HCT116 (cell line): ENCODE measurements at regions not wholly inside any gene's neighbourhood (a gene's known extent, or its start where the extent isn't known, plus 50 kb on each side); places are given as distances from the start of the nearest gene placed in this dataset.

ENCODE experiments used
- ATAC-seq: fragments of 200-7000 bp; cut with Tn5 transposase; 2 replicates; pipeline ENCODE4 v1.9.1; 2020; ENCODE audit warnings: mild to moderate bottlenecking, moderate library complexity
- BruUV-seq: library from RNA; stranded (reverse); fragments of 400-500 nt; replicated peaks from 2 replicates; lab custom pipeline; 2021; lab: Mats Ljungman, UMichigan
- CTCF ChIA-PET: fragments of 300-600 bp; sonication (Branson Sonifier 250); formaldehyde crosslinking; loops from one replicate; lab custom pipeline; 2021; ENCODE audit warnings: antibody characterized with exemption; lab: Charles Lee
- POLR2A ChIA-PET: fragments of 300-600, 350-600 bp; sonication (Branson Sonifier 250); formaldehyde crosslinking; loops from one replicate; lab custom pipeline; 2021; ENCODE audit warnings: antibody characterized with exemption; lab: Charles Lee
- RAD21 ChIA-PET, 2 experiments: fragments of 300-600 bp; sonication (Branson Sonifier 250); formaldehyde crosslinking; loops; one replicate each; lab custom pipeline; 2023; ENCODE audit warnings: low total read pairs in 2 of 2; ENCODE audit not compliant: uncharacterized antibody in 2 of 2, unreplicated experiment in 2 of 2, low non-redundant PET in 1 of 2; lab: Charles Lee
- DNase-seq: peaks from one replicate; pipeline ENCODE4 v3.0.0-alpha.2; 2010; ENCODE audit warnings: low read depth, low spot score
- H2AFZ ChIP-seq: fragments of 200-600 bp; shearing (Covaris generic), sonication (generic); 2 replicates; pipeline ENCODE4 v1.6.1; 2017; ENCODE audit warnings: low read depth, mixed run types, mixed read lengths, antibody characterized with exemption, low read length; ENCODE audit not compliant: poor library complexity, severe bottlenecking
- H3K27ac ChIP-seq: 2 replicates; pipeline ENCODE4 v1.5.1; 2012; ENCODE audit warnings: low read depth, low read length
- H3K27me3 ChIP-seq: fragments of 200-600 bp; sonication (generic); 2 replicates; pipeline ENCODE4 v1.6.1; 2016; ENCODE audit warnings: mixed run types, low read length, mixed read lengths; ENCODE audit not compliant: insufficient read depth
- H3K36me3 ChIP-seq, 2 experiments: fragments of 200-500 bp in 1 of 2; fragments of 200-600 bp in 1 of 2; sonication (Bioruptor generic) in 1 of 2; sonication (generic) in 1 of 2; 2 replicates each; pipeline versions ENCODE4 v1.5.1 to v1.6.1; 2014 to 2016; ENCODE audit warnings: low read length in 2 of 2, inconsistent platforms in 1 of 2, mixed read lengths in 1 of 2, mixed run types in 1 of 2; ENCODE audit not compliant: insufficient read depth in 2 of 2, control insufficient read depth in 1 of 2
- H3K4me1 ChIP-seq, 2 experiments: fragments of 200-600 bp in 1 of 2; sonication (generic) in 1 of 2; 2 replicates each; pipeline versions ENCODE4 v1.5.1 to v1.6.1; 2012 to 2017; ENCODE audit warnings: low read length in 2 of 2, inconsistent platforms in 1 of 2, mild to moderate bottlenecking in 1 of 2, mixed read lengths in 1 of 2, mixed run types in 1 of 2, moderate library complexity in 1 of 2; ENCODE audit not compliant: insufficient read depth in 2 of 2, control insufficient read depth in 1 of 2
- H3K4me2 ChIP-seq: fragments of 200-600 bp; sonication (generic); 2 replicates; pipeline ENCODE4 v1.6.1; 2017; ENCODE audit warnings: mixed run types, low read length, mixed read lengths
- H3K4me3 ChIP-seq, 2 experiments: fragments of 200-600 bp in 1 of 2; sonication (generic) in 1 of 2; replicated peaks in 1 of 2; 2 replicates each; pipeline ENCODE4 v1.5.1; 2011 to 2016; ENCODE audit warnings: low read length in 2 of 2, control low read depth in 1 of 2, low read depth in 1 of 2, mild to moderate bottlenecking in 1 of 2, mixed read lengths in 1 of 2, mixed run types in 1 of 2
- H3K79me2 ChIP-seq: fragments of 200-600 bp; sonication (generic); 2 replicates; pipeline ENCODE4 v1.6.1; 2017; ENCODE audit warnings: mild to moderate bottlenecking, mixed run types, low read length, moderate library complexity, mixed read lengths; ENCODE audit not compliant: insufficient read depth
- H3K9ac ChIP-seq: fragments of 200-600 bp; sonication (generic); 2 replicates; pipeline ENCODE4 v1.6.1; 2016; ENCODE audit warnings: low read length, mixed read lengths
- H3K9me2 ChIP-seq: fragments of 200-600 bp; sonication (generic), shearing (Covaris generic); 2 replicates; pipeline ENCODE4 v1.6.1; 2017; ENCODE audit warnings: mixed run types, mild to moderate bottlenecking, moderate library complexity; ENCODE audit not compliant: insufficient read depth
- H3K9me3 ChIP-seq, 2 experiments: fragments of 200-500 bp in 1 of 2; fragments of 200-600 bp in 1 of 2; sonication (Bioruptor generic) in 1 of 2; sonication (generic) in 1 of 2; 2 replicates each; pipeline ENCODE4 v1.6.1; 2014 to 2017; ENCODE audit warnings: low read length in 2 of 2, mixed read lengths in 2 of 2, inconsistent platforms in 1 of 2, low read depth in 1 of 2, mild to moderate bottlenecking in 1 of 2, mixed run types in 1 of 2, moderate library complexity in 1 of 2; ENCODE audit not compliant: control insufficient read depth in 1 of 2, insufficient read depth in 1 of 2
- H4K20me1 ChIP-seq: fragments of 200-600 bp; sonication (generic), shearing (Covaris generic); 2 replicates; pipeline ENCODE4 v1.6.1; 2017; ENCODE audit warnings: mixed run types, mild to moderate bottlenecking, moderate library complexity; ENCODE audit not compliant: insufficient read depth
- ELF1 ChIP-seq: IDR thresholded peaks from 2 replicates; pipeline ENCODE4 v1.6.1; 2012; ENCODE audit warnings: low read depth, borderline replicate concordance
- EZH2 ChIP-seq: fragments of 200-600 bp; sonication (generic); IDR thresholded peaks from 2 replicates; pipeline ENCODE4 v1.6.1; 2017; ENCODE audit warnings: antibody characterized with exemption, mixed run types
- EZH2phosphoT487 ChIP-seq: fragments of 200-600 bp; IDR thresholded peaks from 2 replicates; pipeline ENCODE4 v1.6.1; 2018; ENCODE audit warnings: antibody characterized with exemption, borderline replicate concordance
- POLR2AphosphoS5 ChIP-seq: IDR thresholded peaks from 2 replicates; pipeline ENCODE4 v1.6.1; 2011; ENCODE audit warnings: mild to moderate bottlenecking, low read depth, low read length, moderate library complexity
- RAD21 ChIP-seq: IDR thresholded peaks from 2 replicates; pipeline ENCODE4 v1.6.1; 2012; ENCODE audit warnings: low read depth, mild to moderate bottlenecking
- SRF ChIP-seq: IDR thresholded peaks from 2 replicates; pipeline ENCODE4 v1.6.1; 2012; ENCODE audit warnings: low read depth
- TCF7L2 ChIP-seq: IDR thresholded peaks from 2 replicates; pipeline ENCODE4 v1.7.0; 2011; ENCODE audit warnings: borderline replicate concordance, inconsistent platforms; ENCODE audit not compliant: insufficient read depth, insufficient read length; ENCODE audit errors: extremely low read depth
- YY1 ChIP-seq: IDR thresholded peaks from 2 replicates; pipeline ENCODE4 v1.6.1; 2011; ENCODE audit warnings: low read length, low read depth, moderate library complexity, mild to moderate bottlenecking; ENCODE audit not compliant: insufficient replicate concordance; ENCODE audit errors: extremely low read depth
- ZFX ChIP-seq: fragments of 450-650 bp; IDR thresholded peaks from 2 replicates; pipeline ENCODE4 v1.6.1; 2017
- ZNF274 ChIP-seq: fragments of 200-500 bp; sonication (Bioruptor generic); IDR thresholded peaks from 2 replicates; pipeline ENCODE4 v1.6.1; 2014; ENCODE audit warnings: mild to moderate bottlenecking, low read depth, low read length, inconsistent platforms
- intact Hi-C: fragments of 100-400 bp; cut with micrococcal nuclease; formaldehyde crosslinking; loops from 2 replicates; pipeline ENCODE4 v1.10.0; 2022
- TF ChIP-seq, protein P1 (sequence below): IDR thresholded peaks from 2 replicates; pipeline ENCODE4 v1.6.1; 2012; ENCODE audit warnings: low read depth
- TF ChIP-seq, protein P2 (sequence below): IDR thresholded peaks from 2 replicates; pipeline ENCODE4 v1.6.1; 2011; ENCODE audit warnings: mild to moderate bottlenecking, low read length, moderate library complexity; ENCODE audit not compliant: insufficient replicate concordance; ENCODE audit errors: extremely low read depth

DNA sequence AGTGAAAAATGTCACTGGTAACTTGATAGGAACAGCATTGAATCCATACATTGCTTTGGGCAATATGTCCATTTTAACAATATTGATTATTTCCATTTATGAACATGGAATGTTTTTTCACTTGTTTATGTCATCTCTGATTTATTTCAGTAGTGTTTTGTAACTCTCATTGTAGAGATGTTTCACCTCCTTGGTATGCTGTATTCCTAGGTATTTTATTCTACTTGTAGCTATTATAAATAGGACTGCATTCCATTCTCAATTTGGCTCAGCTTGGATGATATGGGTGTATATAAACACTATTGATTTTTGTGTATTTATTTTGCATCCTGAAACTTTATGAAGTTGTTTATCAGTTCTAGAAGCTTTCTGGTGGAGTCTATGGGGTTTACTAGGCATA lies 730.3 kb downstream of the DOK5 start:
- peaks cover 4 to 16% of the 10 kb centered on the region in 2 experiments; a peak in 2 of 4 replicates for H3K9me3 ChIP-seq
- no peaks in the 10 kb centered on the region for H3K36me3 ChIP-seq
- intact Hi-C loops: no loop called here
- DNase-seq: no peak
- BruUV-seq: no TSS peak
- CTCF ChIA-PET: no interaction called here
- no peak overlapping the region for H3K27ac ChIP-seq
- no peak overlapping the region for H3K9ac ChIP-seq
- POLR2A ChIA-PET: no interaction called here
- H3K4me3 ChIP-seq: no peak overlapping the region
- ATAC-seq: no peak
- no peaks in the 10 kb centered on the region for H3K4me1 ChIP-seq
- RAD21 ChIA-PET: no interaction called here
- H2AFZ ChIP-seq: no peak overlapping the region
- no peaks in the 10 kb centered on the region for H3K9me2 ChIP-seq
- TF ChIP-seq RAD21: no peak
- no peak for TF ChIP-seq ZNF274
- H3K79me2 ChIP-seq: no peaks in the 10 kb centered on the region
- H3K27me3 ChIP-seq: no peaks in the 10 kb centered on the region
- no peaks in the 10 kb centered on the region for H4K20me1 ChIP-seq
- H3K4me2 ChIP-seq: no peak overlapping the region

DNA sequence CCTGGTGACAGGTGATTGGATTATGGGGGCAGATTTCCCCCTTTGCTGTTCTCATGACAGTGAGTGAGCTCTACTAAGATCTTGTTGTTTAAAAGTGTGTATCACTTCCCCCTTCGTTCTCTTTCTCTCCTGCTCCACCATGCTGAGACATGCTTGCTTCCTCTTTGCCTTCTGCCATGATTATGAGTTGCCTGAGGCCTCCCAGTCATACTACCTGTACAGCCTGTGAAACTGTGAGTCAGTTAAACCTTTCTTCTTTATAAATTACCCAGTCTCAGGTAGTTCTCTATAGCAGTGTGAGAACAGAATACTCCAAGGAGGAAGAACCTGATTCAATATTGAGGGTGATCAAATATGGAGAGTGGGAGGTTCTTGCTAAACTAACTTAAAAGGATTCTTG lies 724.9 kb downstream of the DOK5 start:
- Histone ChIP-seq H3K9me2 (no peaks in the 10 kb centered on the region), H3K9me3 (peaks cover 9 to 15% of the 10 kb centered on the region in 2 experiments; a peak in 2 of 4 replicates), H3K9ac (no peak overlapping the region), H3K79me2 (no peaks in the 10 kb centered on the region), H3K36me3 (no peaks in the 10 kb centered on the region), H3K4me1 (no peaks in the 10 kb centered on the region), H3K4me2 (no peak overlapping the region), H3K27ac (no peak overlapping the region), H3K27me3 (no peaks in the 10 kb centered on the region), H4K20me1 (no peaks in the 10 kb centered on the region), H3K4me3 (no peak overlapping the region), H2AFZ (no peak overlapping the region)
- no peak for DNase-seq
- no TSS peak for BruUV-seq
- ChIA-PET RAD21 (no interaction called here), POLR2A (no interaction called here), CTCF (no interaction called here)
- intact Hi-C loops: no loop called here
- ATAC-seq: no peak
- no peak for TF ChIP-seq SRF
- TF ChIP-seq ZFX: no peak
- no peak for TF ChIP-seq YY1
- no peak for TF ChIP-seq ZNF274
- no peak for TF ChIP-seq EZH2
- TF ChIP-seq ELF1: no peak
- TF ChIP-seq, protein P1, sequence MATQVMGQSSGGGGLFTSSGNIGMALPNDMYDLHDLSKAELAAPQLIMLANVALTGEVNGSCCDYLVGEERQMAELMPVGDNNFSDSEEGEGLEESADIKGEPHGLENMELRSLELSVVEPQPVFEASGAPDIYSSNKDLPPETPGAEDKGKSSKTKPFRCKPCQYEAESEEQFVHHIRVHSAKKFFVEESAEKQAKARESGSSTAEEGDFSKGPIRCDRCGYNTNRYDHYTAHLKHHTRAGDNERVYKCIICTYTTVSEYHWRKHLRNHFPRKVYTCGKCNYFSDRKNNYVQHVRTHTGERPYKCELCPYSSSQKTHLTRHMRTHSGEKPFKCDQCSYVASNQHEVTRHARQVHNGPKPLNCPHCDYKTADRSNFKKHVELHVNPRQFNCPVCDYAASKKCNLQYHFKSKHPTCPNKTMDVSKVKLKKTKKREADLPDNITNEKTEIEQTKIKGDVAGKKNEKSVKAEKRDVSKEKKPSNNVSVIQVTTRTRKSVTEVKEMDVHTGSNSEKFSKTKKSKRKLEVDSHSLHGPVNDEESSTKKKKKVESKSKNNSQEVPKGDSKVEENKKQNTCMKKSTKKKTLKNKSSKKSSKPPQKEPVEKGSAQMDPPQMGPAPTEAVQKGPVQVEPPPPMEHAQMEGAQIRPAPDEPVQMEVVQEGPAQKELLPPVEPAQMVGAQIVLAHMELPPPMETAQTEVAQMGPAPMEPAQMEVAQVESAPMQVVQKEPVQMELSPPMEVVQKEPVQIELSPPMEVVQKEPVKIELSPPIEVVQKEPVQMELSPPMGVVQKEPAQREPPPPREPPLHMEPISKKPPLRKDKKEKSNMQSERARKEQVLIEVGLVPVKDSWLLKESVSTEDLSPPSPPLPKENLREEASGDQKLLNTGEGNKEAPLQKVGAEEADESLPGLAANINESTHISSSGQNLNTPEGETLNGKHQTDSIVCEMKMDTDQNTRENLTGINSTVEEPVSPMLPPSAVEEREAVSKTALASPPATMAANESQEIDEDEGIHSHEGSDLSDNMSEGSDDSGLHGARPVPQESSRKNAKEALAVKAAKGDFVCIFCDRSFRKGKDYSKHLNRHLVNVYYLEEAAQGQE: no peak
- TF ChIP-seq TCF7L2: no peak
- TF ChIP-seq, protein P2, sequence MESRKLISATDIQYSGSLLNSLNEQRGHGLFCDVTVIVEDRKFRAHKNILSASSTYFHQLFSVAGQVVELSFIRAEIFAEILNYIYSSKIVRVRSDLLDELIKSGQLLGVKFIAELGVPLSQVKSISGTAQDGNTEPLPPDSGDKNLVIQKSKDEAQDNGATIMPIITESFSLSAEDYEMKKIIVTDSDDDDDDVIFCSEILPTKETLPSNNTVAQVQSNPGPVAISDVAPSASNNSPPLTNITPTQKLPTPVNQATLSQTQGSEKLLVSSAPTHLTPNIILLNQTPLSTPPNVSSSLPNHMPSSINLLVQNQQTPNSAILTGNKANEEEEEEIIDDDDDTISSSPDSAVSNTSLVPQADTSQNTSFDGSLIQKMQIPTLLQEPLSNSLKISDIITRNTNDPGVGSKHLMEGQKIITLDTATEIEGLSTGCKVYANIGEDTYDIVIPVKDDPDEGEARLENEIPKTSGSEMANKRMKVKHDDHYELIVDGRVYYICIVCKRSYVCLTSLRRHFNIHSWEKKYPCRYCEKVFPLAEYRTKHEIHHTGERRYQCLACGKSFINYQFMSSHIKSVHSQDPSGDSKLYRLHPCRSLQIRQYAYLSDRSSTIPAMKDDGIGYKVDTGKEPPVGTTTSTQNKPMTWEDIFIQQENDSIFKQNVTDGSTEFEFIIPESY: no peak
- no peak for TF ChIP-seq POLR2AphosphoS5
- TF ChIP-seq EZH2phosphoT487: no peak
